ENCODE measurements at regions not wholly inside any gene's neighbourhood (a gene's known extent, or its start where the extent isn't known, plus 50 kb on each side); places are given as distances from the start of the nearest gene placed in this dataset.

GRCh38 chr16:55212791-55213190, 111.2 kb upstream of the IRX6 start:
- intact Hi-C loops (cut with micrococcal nuclease), result no loop called here
- in situ Hi-C loops (cut with MboI), result no loop called here
- no peak for FAIRE-seq

More at GRCh38 chr16:55212791-55213190, 111.2 kb upstream of the IRX6 start:
- Histone ChIP-seq H3K9me3 (replicated peaks; ENCODE audit: control insufficient read depth, insufficient read depth, low read depth, low read length) (no peaks in the 10 kb centered on the region), H3K27ac (ENCODE audit: extremely low read depth, low read depth, low read length) (no peak overlapping the region), H3K4me2 (ENCODE audit: insufficient read depth, low read length) (no peak overlapping the region), H2AFZ (ENCODE audit: low read depth, low read length) (no peak overlapping the region), H3K36me3 (ENCODE audit: control insufficient read depth, insufficient read depth, low read length) (no peaks in the 10 kb centered on the region), H3K9me1 (ENCODE audit: control insufficient read depth, insufficient read depth, low read length) (no peaks in the 10 kb centered on the region), H3K79me2 (ENCODE audit: control insufficient read depth, insufficient read depth, low read length) (no peaks in the 10 kb centered on the region), H3K4me3 (no peak overlapping the region), H3K4me1 (replicated peaks in 1 of 2; ENCODE audit: control insufficient read depth in 2 of 2, insufficient read depth in 2 of 2, low read length in 2 of 2) (no peaks in the 10 kb centered on the region), H4K20me1 (replicated peaks; ENCODE audit: control insufficient read depth, insufficient read depth, low read length) (no peaks in the 10 kb centered on the region), H3K27me3 (ENCODE audit: control insufficient read depth in 2 of 2, insufficient read depth in 2 of 2, low read length in 2 of 2) (peaks cover 0 to 2% of the 10 kb centered on the region in 2 experiments; a peak in 3 of 5 replicates), H3K9ac (ENCODE audit: insufficient read depth in 1 of 2, low read depth in 2 of 2, low read length in 2 of 2) (no peak overlapping the region)
- ATAC-seq (no peak), DNase-seq (ENCODE audit: extremely low read depth in 1 of 4, low spot score in 3 of 4) (no peak)
- WGBS (ENCODE audit: insufficient coverage, low coverage, missing lambda C conversion rate), result 0% methylated on average over 2 of the region's 2 CpGs
- ChIA-PET POLR2A (interaction anchor here (1.1 kb wide), 1 partner anchor 13 kb away, joined by 3 read pairs; no protein-coding TSS in a partner anchor), CTCF (ENCODE audit: low intra/inter-chr PET ratio) (no interaction called here)
- TF ChIP-seq, protein P1, sequence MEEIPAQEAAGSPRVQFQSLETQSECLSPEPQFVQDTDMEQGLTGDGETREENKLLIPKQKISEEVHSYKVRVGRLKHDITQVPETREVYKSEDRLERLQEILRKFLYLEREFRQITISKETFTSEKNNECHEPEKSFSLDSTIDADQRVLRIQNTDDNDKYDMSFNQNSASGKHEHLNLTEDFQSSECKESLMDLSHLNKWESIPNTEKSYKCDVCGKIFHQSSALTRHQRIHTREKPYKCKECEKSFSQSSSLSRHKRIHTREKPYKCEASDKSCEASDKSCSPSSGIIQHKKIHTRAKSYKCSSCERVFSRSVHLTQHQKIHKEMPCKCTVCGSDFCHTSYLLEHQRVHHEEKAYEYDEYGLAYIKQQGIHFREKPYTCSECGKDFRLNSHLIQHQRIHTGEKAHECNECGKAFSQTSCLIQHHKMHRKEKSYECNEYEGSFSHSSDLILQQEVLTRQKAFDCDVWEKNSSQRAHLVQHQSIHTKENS (CRISPR knock-in tag; IDR thresholded peaks at IDR 0.05), result no peak
- no peak for TF ChIP-seq ZNF175 (CRISPR knock-in tag; IDR thresholded peaks at IDR 0.05; ENCODE audit: low read depth)
- TF ChIP-seq FOSL1 (tag; conservative IDR thresholded peaks at IDR 0.05), result no peak
- no peak for TF ChIP-seq ZNF24 (IDR thresholded peaks at IDR 0.05)
- TF ChIP-seq STAT5B (CRISPR knock-in tag; IDR thresholded peaks at IDR 0.05), result no peak
- no peak for TF ChIP-seq RNF2 (IDR thresholded peaks at IDR 0.05)
- TF ChIP-seq BRF2 (IDR thresholded peaks at IDR 0.05; ENCODE audit: borderline replicate concordance, insufficient read depth, insufficient read length), result no peak
- no TSS peak for BruUV-seq (replicated peaks)

All from K562 (cell line).